GM20000 (cell line): ENCODE measurements at regions not wholly inside any gene's neighbourhood (a gene's known extent, or its start where the extent isn't known, plus 50 kb on each side); places are given as distances from the start of the nearest gene placed in this dataset.
A peak's percentile ranks its signal among the peaks of the same experiment; 100 is the strongest.

Experiments
- DNase-seq: peaks from one replicate; pipeline ENCODE4 v3.0.0; 2012; ENCODE audit warnings: low spot score
- CTCF ChIP-seq: IDR thresholded peaks from 2 replicates; pipeline ENCODE4 v1.5.1; 2012; ENCODE audit warnings: mild to moderate bottlenecking, control low read depth; ENCODE audit errors: extremely low read depth, missing control alignments

- TF ChIP-seq CTCF = no peak
- no peak for DNase-seq
Observed at GRCh38 chr9:99506747-99507348, 284.8 kb downstream of the SEC61B start.

GRCh38 chr9:99509065-99509745 lies 287.1 kb downstream of the SEC61B start:
- DNase-seq = no peak
- no peak for TF ChIP-seq CTCF

GRCh38 chr9:99509900-99510535 lies 287.9 kb downstream of the SEC61B start:
- DNase-seq = peak; percentile 54
- no peak for TF ChIP-seq CTCF

- no peak for TF ChIP-seq CTCF
- no peak for DNase-seq
Observed at GRCh38 chr9:99511723-99512122, 289.6 kb downstream of the SEC61B start.

- DNase-seq = peak; percentile 56
- no peak for TF ChIP-seq CTCF
Observed at GRCh38 chr9:99513441-99514112, 291.5 kb downstream of the SEC61B start.

- TF ChIP-seq CTCF = no peak
Observed at GRCh38 chr9:99515093-99515492, 293.0 kb downstream of the SEC61B start.

GRCh38 chr9:99515895-99516656 lies 294.0 kb downstream of the SEC61B start:
- TF ChIP-seq CTCF = no peak
- no peak for DNase-seq

More at GRCh38 chr9:99515093-99515492, 293.0 kb downstream of the SEC61B start:
- no peak for DNase-seq
